ENCODE measurements at regions not wholly inside any gene's neighbourhood (a gene's known extent, or its start where the extent isn't known, plus 50 kb on each side); places are given as distances from the start of the nearest gene placed in this dataset.

DNA sequence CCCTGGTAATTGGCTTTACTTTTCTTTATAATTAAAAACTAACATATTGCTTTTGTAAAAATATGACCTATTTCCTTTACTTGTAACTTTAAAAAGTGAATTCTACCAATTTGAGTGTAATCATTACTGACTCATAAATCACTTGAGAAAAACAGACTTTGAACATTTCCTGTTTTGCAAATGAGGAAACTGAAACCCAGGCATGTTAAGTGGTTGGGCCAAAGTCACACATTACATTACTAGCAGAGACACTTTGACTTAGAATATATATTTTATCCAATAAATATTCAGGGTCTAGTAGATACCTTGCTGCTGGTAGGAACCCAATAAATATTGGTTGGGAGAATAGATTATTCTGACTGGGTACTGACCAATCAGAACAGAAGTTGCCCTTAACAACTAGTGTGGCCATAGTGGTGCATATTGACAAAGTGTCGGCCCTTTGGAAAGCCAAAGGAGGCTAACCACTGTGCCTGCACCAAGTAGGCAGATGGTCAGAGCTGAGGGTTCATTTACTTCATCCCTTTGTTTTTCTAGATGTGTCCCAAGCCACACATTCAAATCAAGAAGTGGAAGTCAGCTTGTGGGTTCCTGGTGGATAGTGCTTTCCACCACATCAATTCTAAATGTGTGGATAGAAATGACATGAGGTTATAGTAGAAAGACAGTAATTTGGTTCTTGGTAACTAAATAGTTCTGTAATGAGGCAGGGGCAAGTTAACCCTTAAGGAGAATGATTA lies 365.1 kb upstream of the RIOK2 start:
- no peak for ATAC-seq (ENCODE audit: low read depth)
- dilution Hi-C loops (cut with HindIII; ENCODE audit: low sequenced_read_pairs, unreplicated experiment): no loop called here

More for the DNA sequence above, 365.1 kb upstream of the RIOK2 start:
- Histone ChIP-seq H3K36me3 (ENCODE audit: control insufficient read depth, insufficient read depth, low read length) (no peaks in the 10 kb centered on the region), H3K23ac (ENCODE audit: low read depth, low read length) (no peak overlapping the region), H4K91ac (ENCODE audit: insufficient read depth, low read depth, low read length) (no peak overlapping the region), H3K79me1 (ENCODE audit: low read depth in 1 of 2, low read length in 2 of 2) (no peaks in the 10 kb centered on the region), H3K4ac (ENCODE audit: low read depth, low read length) (no peak overlapping the region), H3K56ac (ENCODE audit: extremely low read depth, insufficient read depth, low read length) (no peak overlapping the region), H4K20me1 (ENCODE audit: insufficient read depth, low read length) (no peaks in the 10 kb centered on the region), H4K5ac (ENCODE audit: low read depth, low read length) (no peak overlapping the region), H2AFZ (replicated peaks; ENCODE audit: low read length, poor library complexity) (no peak overlapping the region), H3K14ac (replicated peaks; ENCODE audit: low read depth, low read length) (no peak overlapping the region), H3K9me1 (ENCODE audit: insufficient read depth, low read length) (no peaks in the 10 kb centered on the region; the same call in 1 of the 2 replicates), H2AK9ac (replicated peaks; ENCODE audit: low read depth, low read length, poor library complexity) (no peak overlapping the region), H3K9ac (ENCODE audit: low read depth, low read length) (no peak overlapping the region), H3K4me2 (ENCODE audit: low read depth, low read length) (no peak overlapping the region), H3K4me3 (ENCODE audit: insufficient read depth, low read depth, low read length) (no peak overlapping the region), H3K9me3 (ENCODE audit: control insufficient read depth, insufficient read depth, low read length) (no peaks in the 10 kb centered on the region), H3K27ac (ENCODE audit: insufficient read depth, low read length) (no peak overlapping the region), H3K18ac (ENCODE audit: low read depth, low read length) (no peak overlapping the region), H2AK5ac (ENCODE audit: low read depth, low read length) (no peak overlapping the region), H2BK20ac (ENCODE audit: low read depth, low read length) (no peak overlapping the region), H2BK120ac (ENCODE audit: low read depth, low read length) (no peak overlapping the region), H3K4me1 (ENCODE audit: control insufficient read depth, insufficient read depth, low read length) (0 out of 2 replicates have a peak, but pooled peaks cover 2% of the 10 kb centered on the region), H2BK5ac (ENCODE audit: low read depth, low read length, poor library complexity, severe bottlenecking) (no peak overlapping the region), H3K27me3 (ENCODE audit: control insufficient read depth, insufficient read depth, low read length) (no peaks in the 10 kb centered on the region), H4K8ac (ENCODE audit: low read depth in 2 of 2, low read length in 2 of 2) (no peak overlapping the region), H2BK15ac (ENCODE audit: low read depth, low read length) (no peak overlapping the region)
- DNase-seq: no peak
- no TSS peak for BruUV-seq (replicated peaks)
- TF ChIP-seq, protein P1, sequence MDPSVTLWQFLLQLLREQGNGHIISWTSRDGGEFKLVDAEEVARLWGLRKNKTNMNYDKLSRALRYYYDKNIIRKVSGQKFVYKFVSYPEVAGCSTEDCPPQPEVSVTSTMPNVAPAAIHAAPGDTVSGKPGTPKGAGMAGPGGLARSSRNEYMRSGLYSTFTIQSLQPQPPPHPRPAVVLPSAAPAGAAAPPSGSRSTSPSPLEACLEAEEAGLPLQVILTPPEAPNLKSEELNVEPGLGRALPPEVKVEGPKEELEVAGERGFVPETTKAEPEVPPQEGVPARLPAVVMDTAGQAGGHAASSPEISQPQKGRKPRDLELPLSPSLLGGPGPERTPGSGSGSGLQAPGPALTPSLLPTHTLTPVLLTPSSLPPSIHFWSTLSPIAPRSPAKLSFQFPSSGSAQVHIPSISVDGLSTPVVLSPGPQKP (IDR thresholded peaks at IDR 0.05; ENCODE audit: borderline replicate concordance, low read depth, low read length): no peak
- TF ChIP-seq RAD21 (IDR thresholded peaks at IDR 0.05; ENCODE audit: low read length) (no peak), MXI1 (IDR thresholded peaks at IDR 0.05; ENCODE audit: borderline replicate concordance, low read depth, low read length) (no peak), RCOR1 (IDR thresholded peaks at IDR 0.05; ENCODE audit: insufficient replicate concordance, low read length) (no peak), FOS (IDR thresholded peaks at IDR 0.05; ENCODE audit: low read depth, low read length) (no peak), RFX5 (IDR thresholded peaks at IDR 0.05; ENCODE audit: low read depth, low read length) (no peak), NFE2L2 (IDR thresholded peaks at IDR 0.05; ENCODE audit: low read depth, low read length) (no peak)
- TF ChIP-seq, protein P2, sequence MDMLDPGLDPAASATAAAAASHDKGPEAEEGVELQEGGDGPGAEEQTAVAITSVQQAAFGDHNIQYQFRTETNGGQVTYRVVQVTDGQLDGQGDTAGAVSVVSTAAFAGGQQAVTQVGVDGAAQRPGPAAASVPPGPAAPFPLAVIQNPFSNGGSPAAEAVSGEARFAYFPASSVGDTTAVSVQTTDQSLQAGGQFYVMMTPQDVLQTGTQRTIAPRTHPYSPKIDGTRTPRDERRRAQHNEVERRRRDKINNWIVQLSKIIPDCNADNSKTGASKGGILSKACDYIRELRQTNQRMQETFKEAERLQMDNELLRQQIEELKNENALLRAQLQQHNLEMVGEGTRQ (IDR thresholded peaks at IDR 0.05; ENCODE audit: low read depth, low read length): no peak
- ChIA-PET CTCF (interaction anchor here (1.2 kb wide), 1 partner anchor 14 kb away, joined by 3 read pairs; no protein-coding TSS in a partner anchor), POLR2A (ENCODE audit: unreplicated experiment) (no interaction called here)
- in situ Hi-C loops (cut with MboI; ENCODE audit: low sequenced_read_pairs): loop anchor here (25.0 kb wide), 1 partner anchor 1239 kb away; no protein-coding TSS in a partner anchor
- intact Hi-C loops (cut with micrococcal nuclease): loop anchor here (10.0 kb wide), 1 partner anchor 1277 kb away; no protein-coding TSS in a partner anchor
- WGBS, 2 experiments (ENCODE audit: extremely low coverage in 2 of 2, insufficient read length in 1 of 2): no CpG with 5 or more reads among the region's 1 CpG
